Keratinocyte (primary cell): ENCODE measurements at regions not wholly inside any gene's neighbourhood (a gene's known extent, or its start where the extent isn't known, plus 50 kb on each side); places are given as distances from the start of the nearest gene placed in this dataset.

Source experiments
- EZH2 ChIP-seq: IDR thresholded peaks from one replicate; pipeline ENCODE4 v1.6.1; 2012; ENCODE audit warnings: inconsistent platforms, mild to moderate bottlenecking, low read length, moderate library complexity
- TF ChIP-seq, protein P1 (sequence below), 3 experiments: IDR thresholded peaks in 1 of 3; conservative IDR thresholded peaks in 1 of 3; optimal IDR thresholded peaks in 1 of 3; 2 replicates in 2 of 3; 3 replicates in 1 of 3; pipeline versions ENCODE3 to v1.5.1; 2011; ENCODE audit warnings: low read length in 3 of 3, mild to moderate bottlenecking in 3 of 3, moderate library complexity in 2 of 3, control low read depth in 1 of 3, inconsistent platforms in 1 of 3; ENCODE audit not compliant: insufficient read depth in 2 of 3; ENCODE audit errors: extremely low read depth in 1 of 3

DNA sequence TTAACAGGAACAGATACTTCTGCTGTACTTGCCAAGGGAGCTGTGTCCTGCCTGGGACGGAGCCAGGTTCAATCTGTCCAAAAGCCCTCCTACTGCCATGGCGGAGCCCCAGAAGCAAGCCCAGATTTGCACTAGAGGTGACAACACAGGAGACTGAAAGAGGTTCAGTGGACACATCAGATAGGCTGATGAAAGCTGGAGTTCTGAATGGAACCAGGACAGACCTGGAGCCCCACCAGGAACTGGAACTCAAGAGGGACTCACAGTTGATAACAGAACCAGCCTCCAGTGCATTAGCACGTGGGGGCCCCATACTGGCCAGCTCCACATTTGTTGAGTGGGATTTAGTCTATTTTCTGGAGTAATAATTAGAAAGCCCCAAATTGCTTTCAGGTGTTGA, 315.5 kb downstream of the ARRDC4 start:
- TF ChIP-seq, protein P1, sequence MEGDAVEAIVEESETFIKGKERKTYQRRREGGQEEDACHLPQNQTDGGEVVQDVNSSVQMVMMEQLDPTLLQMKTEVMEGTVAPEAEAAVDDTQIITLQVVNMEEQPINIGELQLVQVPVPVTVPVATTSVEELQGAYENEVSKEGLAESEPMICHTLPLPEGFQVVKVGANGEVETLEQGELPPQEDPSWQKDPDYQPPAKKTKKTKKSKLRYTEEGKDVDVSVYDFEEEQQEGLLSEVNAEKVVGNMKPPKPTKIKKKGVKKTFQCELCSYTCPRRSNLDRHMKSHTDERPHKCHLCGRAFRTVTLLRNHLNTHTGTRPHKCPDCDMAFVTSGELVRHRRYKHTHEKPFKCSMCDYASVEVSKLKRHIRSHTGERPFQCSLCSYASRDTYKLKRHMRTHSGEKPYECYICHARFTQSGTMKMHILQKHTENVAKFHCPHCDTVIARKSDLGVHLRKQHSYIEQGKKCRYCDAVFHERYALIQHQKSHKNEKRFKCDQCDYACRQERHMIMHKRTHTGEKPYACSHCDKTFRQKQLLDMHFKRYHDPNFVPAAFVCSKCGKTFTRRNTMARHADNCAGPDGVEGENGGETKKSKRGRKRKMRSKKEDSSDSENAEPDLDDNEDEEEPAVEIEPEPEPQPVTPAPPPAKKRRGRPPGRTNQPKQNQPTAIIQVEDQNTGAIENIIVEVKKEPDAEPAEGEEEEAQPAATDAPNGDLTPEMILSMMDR (optimal IDR thresholded peaks at IDR 0.05 in 1 of 3, IDR thresholded peaks at IDR 0.05 in 1 of 3, conservative IDR thresholded peaks at IDR 0.05 in 1 of 3; ENCODE audit: extremely low read depth in 1 of 3, insufficient read depth in 2 of 3, low read length in 3 of 3) = no peak
- TF ChIP-seq EZH2 = no peak
